Fibroblast of mammary gland (primary cell): ENCODE measurements at regions not wholly inside any gene's neighbourhood (a gene's known extent, or its start where the extent isn't known, plus 50 kb on each side); places are given as distances from the start of the nearest gene placed in this dataset.
"Not testable (repeated sequence)": the region's sequence is repeated elsewhere in the genome, so short reads cannot be mapped to it uniquely, and the experiment has no call there.

ENCODE experiments used
- DNase-seq: peaks from one replicate; pipeline ENCODE4 v3.0.0-alpha.2; 2010; ENCODE audit warnings: low read depth
- H3K4me3 ChIP-seq: 2 replicates; pipeline ENCODE4 v1.5.1; 2011; ENCODE audit warnings: low read depth, mild to moderate bottlenecking, low read length, moderate library complexity; ENCODE audit not compliant: control insufficient read depth
- TF ChIP-seq, protein P1 (sequence below): conservative IDR thresholded peaks from 2 replicates; pipeline ENCODE4 v1.5.1; 2011; ENCODE audit warnings: low read depth, low read length, inconsistent platforms; ENCODE audit not compliant: control insufficient read depth, insufficient read depth

DNA sequence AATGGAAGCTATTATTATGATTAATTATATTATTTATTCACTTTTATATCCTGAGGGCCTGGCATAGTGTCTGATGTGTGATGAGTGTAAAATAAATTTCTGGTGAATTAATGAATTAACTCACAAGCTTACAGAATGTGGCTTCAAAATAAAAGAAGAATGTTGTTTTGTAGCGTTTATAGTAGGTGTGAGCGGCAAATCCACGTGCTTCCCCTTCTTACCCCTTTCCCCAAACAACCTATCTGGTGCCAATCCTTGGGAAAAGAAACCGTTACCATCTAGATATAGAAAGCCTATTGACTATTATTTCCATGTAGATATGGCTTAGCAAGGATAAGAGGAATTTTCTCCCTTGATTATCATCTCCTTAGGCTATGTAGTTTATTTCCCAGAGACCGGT lies 144.6 kb upstream of the CITED2 start:
- no peak overlapping the region for H3K4me3 ChIP-seq
- no peak for DNase-seq
- TF ChIP-seq, protein P1, sequence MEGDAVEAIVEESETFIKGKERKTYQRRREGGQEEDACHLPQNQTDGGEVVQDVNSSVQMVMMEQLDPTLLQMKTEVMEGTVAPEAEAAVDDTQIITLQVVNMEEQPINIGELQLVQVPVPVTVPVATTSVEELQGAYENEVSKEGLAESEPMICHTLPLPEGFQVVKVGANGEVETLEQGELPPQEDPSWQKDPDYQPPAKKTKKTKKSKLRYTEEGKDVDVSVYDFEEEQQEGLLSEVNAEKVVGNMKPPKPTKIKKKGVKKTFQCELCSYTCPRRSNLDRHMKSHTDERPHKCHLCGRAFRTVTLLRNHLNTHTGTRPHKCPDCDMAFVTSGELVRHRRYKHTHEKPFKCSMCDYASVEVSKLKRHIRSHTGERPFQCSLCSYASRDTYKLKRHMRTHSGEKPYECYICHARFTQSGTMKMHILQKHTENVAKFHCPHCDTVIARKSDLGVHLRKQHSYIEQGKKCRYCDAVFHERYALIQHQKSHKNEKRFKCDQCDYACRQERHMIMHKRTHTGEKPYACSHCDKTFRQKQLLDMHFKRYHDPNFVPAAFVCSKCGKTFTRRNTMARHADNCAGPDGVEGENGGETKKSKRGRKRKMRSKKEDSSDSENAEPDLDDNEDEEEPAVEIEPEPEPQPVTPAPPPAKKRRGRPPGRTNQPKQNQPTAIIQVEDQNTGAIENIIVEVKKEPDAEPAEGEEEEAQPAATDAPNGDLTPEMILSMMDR, result no peak

GRCh38 chr6:139518556-139519091 lies 144.2 kb upstream of the CITED2 start:
- no peak overlapping the region for H3K4me3 ChIP-seq
- DNase-seq, result no peak
- TF ChIP-seq, protein P1, result no peak

- not testable (repeated sequence) for H3K4me3 ChIP-seq, DNase-seq
These were observed 143.6 kb upstream of the CITED2 start for GRCh38 chr6:139517998-139518555.

DNA sequence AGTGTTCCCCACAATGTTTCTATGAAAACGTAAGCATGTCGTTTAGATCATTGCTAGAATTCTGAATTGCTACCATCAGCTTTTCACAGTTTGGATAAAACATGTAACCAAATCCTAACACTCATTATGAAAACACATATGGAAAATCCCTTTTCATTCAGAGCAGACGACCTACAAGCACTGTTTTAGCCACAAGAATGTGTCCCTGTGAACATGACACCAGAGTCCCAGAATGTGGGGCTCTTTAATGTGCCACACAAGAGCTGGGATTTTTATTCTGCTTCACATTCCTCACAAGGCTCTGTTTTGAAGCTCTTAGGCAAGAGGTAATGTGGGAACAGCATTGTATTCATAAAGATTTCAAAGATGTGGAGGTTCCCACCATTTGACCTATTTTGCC lies 141.1 kb upstream of the CITED2 start:
- no peak overlapping the region for H3K4me3 ChIP-seq
- TF ChIP-seq, protein P1, result no peak
- DNase-seq, result no peak

- no peak for DNase-seq
- TF ChIP-seq, protein P1, result no peak
These were observed 140.4 kb upstream of the CITED2 start for GRCh38 chr6:139514819-139515218.

DNA sequence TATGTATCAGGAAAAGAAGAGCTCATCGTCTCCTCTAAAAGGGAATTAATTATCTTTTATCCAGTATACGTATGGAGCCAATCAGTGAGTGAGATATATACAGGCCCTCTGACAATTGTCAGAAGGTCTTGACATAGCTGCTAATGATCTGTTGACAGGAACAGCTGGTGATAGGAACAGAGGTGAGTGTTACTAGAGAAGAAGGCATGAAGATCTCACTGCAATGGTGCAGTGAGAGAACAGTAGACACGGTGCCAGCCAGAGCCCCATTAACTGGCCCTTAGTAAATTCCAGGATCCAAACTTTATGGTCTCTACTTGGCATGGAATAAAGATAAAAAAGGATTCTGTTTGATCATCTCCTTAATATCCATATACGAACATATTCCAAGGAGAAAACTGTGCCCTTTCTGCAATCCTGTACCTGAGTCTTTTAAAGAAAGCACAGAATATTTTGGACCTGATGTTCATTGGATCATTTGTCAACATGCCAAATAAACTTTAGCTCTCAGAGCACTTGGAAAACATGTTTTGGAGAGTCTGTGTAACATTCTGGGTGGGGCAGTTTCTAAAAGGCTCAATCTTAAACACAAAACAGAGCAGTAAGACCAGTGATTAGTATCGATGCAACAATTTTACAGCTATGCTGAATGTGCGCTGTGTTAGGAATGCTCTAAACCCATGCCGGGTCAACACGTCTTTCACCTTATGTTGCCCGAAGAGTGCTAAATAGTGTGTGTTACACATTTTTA lies 135.8 kb upstream of the CITED2 start:
- H3K4me3 ChIP-seq, result no peak overlapping the region
- no peak for DNase-seq
- TF ChIP-seq, protein P1, result no peak

More at GRCh38 chr6:139514819-139515218, 140.4 kb upstream of the CITED2 start:
- no peak overlapping the region for H3K4me3 ChIP-seq

DNA sequence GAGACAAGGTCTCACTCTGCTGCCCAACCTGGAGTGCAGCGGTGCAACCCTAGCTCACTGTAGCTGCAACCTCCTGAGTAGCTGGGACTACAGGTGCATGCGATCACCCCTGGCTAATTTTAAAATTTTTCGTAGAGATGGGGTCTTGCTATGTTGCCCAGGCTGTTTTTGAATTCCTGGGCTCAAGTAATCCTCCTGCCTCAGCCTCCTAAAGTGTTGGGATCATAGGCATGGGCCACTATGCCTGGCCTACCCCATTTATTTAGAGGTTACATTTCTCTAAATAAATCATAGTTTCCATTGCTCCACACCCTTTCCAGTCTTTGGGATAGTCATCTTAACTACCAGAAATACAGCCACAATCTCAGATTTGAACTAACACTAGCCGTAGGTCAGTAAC lies 134.7 kb upstream of the CITED2 start:
- TF ChIP-seq, protein P1, result no peak
- no peak overlapping the region for H3K4me3 ChIP-seq
- no peak for DNase-seq
